WTC11 (cell line): ENCODE measurements at regions not wholly inside any gene's neighbourhood (a gene's known extent, or its start where the extent isn't known, plus 50 kb on each side); places are given as distances from the start of the nearest gene placed in this dataset.

Experiments
- ATAC-seq: fragments of 200-7000 bp; cut with Tn5 transposase; 2 replicates; pipeline ENCODE4 v1.10.0; 2021; ENCODE audit warnings: mild to moderate bottlenecking, moderate library complexity
- CTCF ChIA-PET: fragments of 300-600 bp; sonication (Branson Sonifier 250); formaldehyde crosslinking; loops from one replicate; lab custom pipeline; 2021; ENCODE audit warnings: antibody characterized with exemption; lab: Charles Lee
- POLR2A ChIA-PET: fragments of 350-600 bp; sonication (Branson Sonifier 250); formaldehyde crosslinking; loops from one replicate; lab custom pipeline; 2021; ENCODE audit warnings: antibody characterized with exemption; lab: Charles Lee
- DNase-seq: peaks from one replicate; pipeline ENCODE4 v3.0.0; 2021; ENCODE audit warnings: low spot score
- H3K27ac Mint-ChIP-seq: 2 replicates; pipeline ENCODE4 v1.8.0; 2021; ENCODE audit warnings: mixed read lengths
- H3K27me3 Mint-ChIP-seq: 2 replicates; pipeline ENCODE4 v1.8.0; 2021; ENCODE audit warnings: low read depth, mild to moderate bottlenecking, moderate library complexity, mixed read lengths
- H3K36me3 Mint-ChIP-seq: 2 replicates; pipeline ENCODE4 v1.8.0; 2021; ENCODE audit warnings: mixed read lengths
- H3K4me1 Mint-ChIP-seq: 2 replicates; pipeline ENCODE4 v1.8.0; 2022; ENCODE audit warnings: mixed read lengths
- H3K4me3 Mint-ChIP-seq: 2 replicates; pipeline ENCODE4 v1.8.0; 2021; ENCODE audit warnings: mild to moderate bottlenecking, moderate library complexity, mixed read lengths
- H3K9me3 Mint-ChIP-seq: 2 replicates; pipeline ENCODE4 v1.8.0; 2021; ENCODE audit warnings: mixed read lengths
- ATF2 ChIP-seq: sonication (generic); formaldehyde crosslinking; IDR thresholded peaks from 2 replicates; pipeline ENCODE4 v1.8.1; 2022; ENCODE audit warnings: low read depth, missing genetic modification reagents, borderline replicate concordance
- ATF3 ChIP-seq: sonication (generic); formaldehyde crosslinking; conservative IDR thresholded peaks from 2 replicates; pipeline ENCODE4 v1.8.1; 2022; ENCODE audit warnings: mild to moderate bottlenecking, missing genetic modification reagents
- CBFB ChIP-seq: sonication (generic); formaldehyde crosslinking; IDR thresholded peaks from 2 replicates; pipeline ENCODE4 v1.8.1; 2022; ENCODE audit warnings: mild to moderate bottlenecking, low read depth, missing genetic modification reagents
- CTCF ChIP-seq: fragments of 200-600 bp; IDR thresholded peaks from 2 replicates; pipeline ENCODE4 v1.8.0; 2022; ENCODE audit warnings: antibody characterized with exemption
- ELF4 ChIP-seq: sonication (generic); formaldehyde crosslinking; IDR thresholded peaks from 2 replicates; pipeline ENCODE4 v1.8.1; 2022; ENCODE audit warnings: low read depth, mild to moderate bottlenecking, moderate library complexity, missing genetic modification reagents
- FOXP4 ChIP-seq: sonication (generic); formaldehyde crosslinking; IDR thresholded peaks from 2 replicates; pipeline ENCODE4 v1.8.0; 2022; ENCODE audit warnings: mild to moderate bottlenecking, missing genetic modification reagents
- JAZF1 ChIP-seq: fragments of 250-450 bp; sonication (Bioruptor Pico); IDR thresholded peaks from 2 replicates; pipeline ENCODE4 v1.9.0; 2021; ENCODE audit warnings: moderate library complexity, mild to moderate bottlenecking, inconsistent platforms
- MAX ChIP-seq: sonication (generic); formaldehyde crosslinking; IDR thresholded peaks from 2 replicates; pipeline ENCODE4 v1.8.0; 2022; ENCODE audit warnings: mild to moderate bottlenecking, missing genetic modification reagents
- MLX ChIP-seq: sonication (generic); formaldehyde crosslinking; IDR thresholded peaks from 2 replicates; pipeline ENCODE4 v1.8.1; 2023; ENCODE audit warnings: mild to moderate bottlenecking, missing genetic modification reagents, moderate library complexity
- NR2C2 ChIP-seq: sonication (generic); formaldehyde crosslinking; IDR thresholded peaks from 2 replicates; pipeline ENCODE4 v1.8.0; 2022; ENCODE audit warnings: mild to moderate bottlenecking, missing genetic modification reagents
- NR3C1 ChIP-seq: sonication (generic); formaldehyde crosslinking; conservative IDR thresholded peaks from 2 replicates; pipeline ENCODE4 v1.8.1; 2023; ENCODE audit warnings: low read depth, mild to moderate bottlenecking, missing genetic modification reagents
- OVOL2 ChIP-seq: fragments of 250-450 bp; sonication (Bioruptor Pico); IDR thresholded peaks from 2 replicates; pipeline ENCODE4 v1.9.0; 2021; ENCODE audit warnings: mild to moderate bottlenecking, borderline replicate concordance
- PREB ChIP-seq: sonication (generic); formaldehyde crosslinking; IDR thresholded peaks from 2 replicates; pipeline ENCODE4 v1.8.1; 2022; ENCODE audit warnings: mild to moderate bottlenecking, missing genetic modification reagents, moderate library complexity, borderline replicate concordance
- PRRX2 ChIP-seq: fragments of 250-450 bp; sonication (Bioruptor Pico); IDR thresholded peaks from 2 replicates; pipeline ENCODE4 v1.8.0; 2021; ENCODE audit warnings: mild to moderate bottlenecking
- SMAD3 ChIP-seq: sonication (generic); formaldehyde crosslinking; IDR thresholded peaks from 2 replicates; pipeline ENCODE4 v1.8.0; 2022; ENCODE audit warnings: missing genetic modification reagents, mild to moderate bottlenecking, borderline replicate concordance
- SMAD4 ChIP-seq: sonication (generic); formaldehyde crosslinking; IDR thresholded peaks from 2 replicates; pipeline ENCODE4 v1.8.0; 2022; ENCODE audit warnings: mild to moderate bottlenecking, missing genetic modification reagents
- ZNF121 ChIP-seq: sonication (generic); formaldehyde crosslinking; IDR thresholded peaks from 2 replicates; pipeline ENCODE4 v1.8.0; 2023; ENCODE audit warnings: missing genetic modification reagents
- ZNF138 ChIP-seq: sonication (generic); formaldehyde crosslinking; conservative IDR thresholded peaks from 2 replicates; pipeline ENCODE4 v1.8.1; 2022; ENCODE audit warnings: mild to moderate bottlenecking, moderate library complexity, missing genetic modification reagents
- ZNF263 ChIP-seq: sonication (generic); formaldehyde crosslinking; IDR thresholded peaks from 2 replicates; pipeline ENCODE4 v1.8.1; 2022; ENCODE audit warnings: low read depth, mild to moderate bottlenecking, moderate library complexity, missing genetic modification reagents
- ZNF317 ChIP-seq: sonication (generic); formaldehyde crosslinking; IDR thresholded peaks from 2 replicates; pipeline ENCODE4 v1.8.1; 2023; ENCODE audit warnings: low read depth, mild to moderate bottlenecking, moderate library complexity, missing genetic modification reagents, borderline replicate concordance
- ZNF512 ChIP-seq: sonication (generic); formaldehyde crosslinking; IDR thresholded peaks from 2 replicates; pipeline ENCODE4 v1.8.1; 2022; ENCODE audit warnings: missing genetic modification reagents, borderline replicate concordance
- ZNF532 ChIP-seq: fragments of 250-450 bp; sonication (Bioruptor Pico); IDR thresholded peaks from 2 replicates; pipeline ENCODE4 v1.9.0; 2021; ENCODE audit warnings: mild to moderate bottlenecking, borderline replicate concordance

- no peak for TF ChIP-seq ZNF263 (CRISPR knock-in tag)
- no peak for TF ChIP-seq ZNF532 (CRISPR knock-in tag)
- TF ChIP-seq NR2C2 = no peak
These were observed 89.1 kb upstream of the LUZP2 start (continued) for GRCh38 chr11:24407733-24408132.

- ATAC-seq (no peak), DNase-seq (no peak)
- H3K4me1 Mint-ChIP-seq = peaks cover 8% of the 10 kb centered on the region
- H3K9me3 Mint-ChIP-seq = no peaks in the 10 kb centered on the region
- no peaks in the 10 kb centered on the region for H3K27me3 Mint-ChIP-seq
- no peak overlapping the region for H3K4me3 Mint-ChIP-seq
- POLR2A ChIA-PET = no interaction called here
- H3K36me3 Mint-ChIP-seq = no peaks in the 10 kb centered on the region
- CTCF ChIA-PET = no interaction called here
- H3K27ac Mint-ChIP-seq = no peak overlapping the region
- TF ChIP-seq FOXP4 (CRISPR knock-in tag) = no peak
- no peak for TF ChIP-seq SMAD3 (CRISPR knock-in tag)
- no peak for TF ChIP-seq PRRX2 (CRISPR knock-in tag)
- no peak for TF ChIP-seq ATF2 (CRISPR knock-in tag)
- TF ChIP-seq ZNF138 (CRISPR knock-in tag) = no peak
- TF ChIP-seq ZNF317 = no peak
- no peak for TF ChIP-seq ATF3 (CRISPR knock-in tag)
- no peak for TF ChIP-seq ELF4 (CRISPR knock-in tag)
- TF ChIP-seq NR3C1 (CRISPR knock-in tag) = no peak
- no peak for TF ChIP-seq MLX (CRISPR knock-in tag)
- TF ChIP-seq PREB (CRISPR knock-in tag) = no peak
- TF ChIP-seq JAZF1 (CRISPR knock-in tag) = no peak
- TF ChIP-seq MAX = no peak
- TF ChIP-seq CBFB (CRISPR knock-in tag) = no peak
- TF ChIP-seq ZNF121 (CRISPR knock-in tag) = no peak
- TF ChIP-seq ZNF512 (CRISPR knock-in tag) = no peak
- no peak for TF ChIP-seq OVOL2 (CRISPR knock-in tag)
- no peak for TF ChIP-seq CTCF
- TF ChIP-seq SMAD4 (CRISPR knock-in tag) = no peak
These were observed 88.7 kb upstream of the LUZP2 start for GRCh38 chr11:24408202-24408601.
